GM23338 (cell line): ENCODE measurements at regions not wholly inside any gene's neighbourhood (a gene's known extent, or its start where the extent isn't known, plus 50 kb on each side); places are given as distances from the start of the nearest gene placed in this dataset.

Source experiments
- ATAC-seq: fragments of 200-7000 bp; cut with Tn5 transposase; 3 replicates; pipeline ENCODE4 v1.9.1; 2020
- DNase-seq: peaks from one replicate; pipeline ENCODE4 v3.0.0-alpha.2; 2015; ENCODE audit warnings: low spot score
- H2AFZ ChIP-seq: fragments of 200-600 bp; sonication (generic); 2 replicates; pipeline ENCODE4 v1.8.0; 2016; ENCODE audit warnings: antibody characterized with exemption, mild to moderate bottlenecking, moderate library complexity
- H3F3A ChIP-seq: fragments of 200-600 bp; sonication (generic); replicated peaks from 2 replicates; pipeline ENCODE4 v1.8.0; 2017; ENCODE audit warnings: antibody characterized with exemption, mixed run types, low read depth
- H3K27ac ChIP-seq: fragments of 200-600 bp; sonication (generic); 2 replicates; pipeline ENCODE4 v1.6.1; 2016; ENCODE audit warnings: low read depth
- H3K27me3 ChIP-seq: fragments of 200-600 bp; sonication (generic); 2 replicates; pipeline ENCODE4 v1.8.0; 2016; ENCODE audit warnings: mild to moderate bottlenecking, mixed run types, moderate library complexity; ENCODE audit not compliant: insufficient read depth
- H3K36me3 ChIP-seq: fragments of 200-600 bp; sonication (generic); 2 replicates; pipeline ENCODE4 v1.8.0; 2016; ENCODE audit warnings: mild to moderate bottlenecking; ENCODE audit not compliant: insufficient read depth
- H3K4me1 ChIP-seq: fragments of 200-600 bp; sonication (generic); 2 replicates; pipeline ENCODE4 v1.8.0; 2016; ENCODE audit warnings: mild to moderate bottlenecking, moderate library complexity; ENCODE audit not compliant: insufficient read depth
- H3K4me2 ChIP-seq: fragments of 200-600 bp; sonication (generic); 2 replicates; pipeline ENCODE4 v1.7.1; 2017; ENCODE audit warnings: mixed run types
- H3K4me3 ChIP-seq: fragments of 200-600 bp; sonication (generic); 2 replicates; pipeline ENCODE4 v1.6.1; 2016; ENCODE audit warnings: mixed run types
- H3K79me2 ChIP-seq: fragments of 200-600 bp; sonication (generic); replicated peaks from 2 replicates; pipeline ENCODE4 v1.8.0; 2017; ENCODE audit warnings: mild to moderate bottlenecking; ENCODE audit not compliant: insufficient read depth
- H3K9me2 ChIP-seq: fragments of 200-600 bp; sonication (generic); 2 replicates; pipeline ENCODE4 v1.8.0; 2017; ENCODE audit not compliant: insufficient read depth
- H4K20me1 ChIP-seq: fragments of 200-600 bp; sonication (generic); replicated peaks from 2 replicates; pipeline ENCODE4 v1.8.0; 2017; ENCODE audit warnings: mild to moderate bottlenecking; ENCODE audit not compliant: insufficient read depth
- H3K27ac Mint-ChIP-seq: 2 replicates; pipeline ENCODE4 v1.8.0; 2020; ENCODE audit warnings: inconsistent platforms, mild to moderate bottlenecking, moderate library complexity, mixed read lengths
- H3K27me3 Mint-ChIP-seq: 3 replicates; pipeline ENCODE4 v1.8.0; 2022; ENCODE audit warnings: low read depth, mild to moderate bottlenecking, moderate library complexity, mixed read lengths, inconsistent platforms; ENCODE audit not compliant: insufficient read depth, poor library complexity
- H3K36me3 Mint-ChIP-seq: 3 replicates; pipeline ENCODE4 v1.8.0; 2021; ENCODE audit warnings: low read depth, mild to moderate bottlenecking, inconsistent platforms, moderate library complexity, mixed read lengths
- H3K4me1 Mint-ChIP-seq: 3 replicates; pipeline ENCODE4 v1.8.0; 2020; ENCODE audit warnings: mild to moderate bottlenecking, inconsistent platforms, mixed read lengths
- H3K4me3 Mint-ChIP-seq: 3 replicates; pipeline ENCODE4 v1.8.0; 2021; ENCODE audit warnings: moderate library complexity, mild to moderate bottlenecking, inconsistent platforms, mixed read lengths
- H3K9me3 Mint-ChIP-seq: 3 replicates; pipeline ENCODE4 v1.8.0; 2020; ENCODE audit warnings: moderate library complexity, mild to moderate bottlenecking, inconsistent platforms, mixed read lengths
- CREB1 ChIP-seq: fragments of 250-450 bp; sonication (Bioruptor Pico); IDR thresholded peaks from 2 replicates; pipeline ENCODE4 v1.5.0; 2020; ENCODE audit warnings: low read depth, mild to moderate bottlenecking, moderate library complexity
- CTCF ChIP-seq, 2 experiments: fragments of 200-600 bp in 1 of 2; sonication (generic) in 1 of 2; conservative IDR thresholded peaks; 2 replicates each; pipeline versions ENCODE4 v1.5.1 to v1.6.1; 2016 to 2017; ENCODE audit warnings: antibody characterized with exemption in 2 of 2, low read depth in 2 of 2, mild to moderate bottlenecking in 2 of 2, moderate library complexity in 1 of 2
- ETS1 ChIP-seq: IDR thresholded peaks from 2 replicates; pipeline ENCODE4 v1.6.1; 2016; ENCODE audit warnings: antibody characterized with exemption
- EZH2 ChIP-seq: fragments of 200-600 bp; sonication (generic); IDR thresholded peaks from one replicate; pipeline ENCODE4 v1.8.0; 2017; ENCODE audit warnings: antibody characterized with exemption, mild to moderate bottlenecking, low read depth; ENCODE audit not compliant: unreplicated experiment
- EZH2phosphoT487 ChIP-seq: fragments of 200-600 bp; sonication (generic); IDR thresholded peaks from one replicate; pipeline ENCODE4 v1.8.1; 2018; ENCODE audit warnings: antibody characterized with exemption; ENCODE audit not compliant: unreplicated experiment
- JUNB ChIP-seq: IDR thresholded peaks from one replicate; pipeline ENCODE4 v1.6.1; 2016; ENCODE audit warnings: antibody characterized with exemption; ENCODE audit not compliant: unreplicated experiment
- NANOG ChIP-seq: IDR thresholded peaks from 2 replicates; pipeline ENCODE4 v1.6.1; 2016; ENCODE audit warnings: antibody characterized with exemption, borderline replicate concordance
- POLR2AphosphoS5 ChIP-seq: IDR thresholded peaks from 2 replicates; pipeline ENCODE4 v1.6.1; 2016; ENCODE audit warnings: antibody characterized with exemption, low read depth
- REST ChIP-seq: IDR thresholded peaks from one replicate; pipeline ENCODE4 v1.6.1; 2018; ENCODE audit warnings: antibody characterized with exemption; ENCODE audit not compliant: unreplicated experiment
- STAT1 ChIP-seq: IDR thresholded peaks from one replicate; pipeline ENCODE4 v1.6.1; 2016; ENCODE audit warnings: antibody characterized with exemption; ENCODE audit not compliant: unreplicated experiment
- ZNF114 ChIP-seq: fragments of 250-450 bp; sonication (Bioruptor Pico); IDR thresholded peaks from 2 replicates; pipeline ENCODE4 v1.5.0; 2020; ENCODE audit warnings: mild to moderate bottlenecking, moderate library complexity
- ZNF331 ChIP-seq: fragments of 250-450 bp; sonication (Bioruptor Pico); IDR thresholded peaks from 2 replicates; pipeline ENCODE4 v1.5.0; 2020; ENCODE audit warnings: low read depth, mild to moderate bottlenecking, moderate library complexity
- ZNF462 ChIP-seq: fragments of 250-450 bp; sonication (Bioruptor Pico); IDR thresholded peaks from 2 replicates; pipeline ENCODE4 v1.5.0; 2020; ENCODE audit warnings: mild to moderate bottlenecking, moderate library complexity

GRCh38 chr5:120225524-120225923 is 238.6 kb upstream of the PRR16 start:
- H3K4me3 Mint-ChIP-seq = no peak overlapping the region
- Histone ChIP-seq H3K36me3 (no peaks in the 10 kb centered on the region), H3K9me2 (no peaks in the 10 kb centered on the region; the same call in none of the 2 replicates), H3F3A (no peaks in the 10 kb centered on the region), H4K20me1 (no peaks in the 10 kb centered on the region), H3K4me1 (no peaks in the 10 kb centered on the region), H3K27me3 (no peaks in the 10 kb centered on the region), H2AFZ (no peak overlapping the region), H3K4me2 (no peak overlapping the region), H3K79me2 (no peaks in the 10 kb centered on the region), H3K27ac (no peak overlapping the region), H3K4me3 (no peak overlapping the region)
- H3K4me1 Mint-ChIP-seq = no peaks in the 10 kb centered on the region
- no peaks in the 10 kb centered on the region; the same call in 2 of the 3 replicates for H3K9me3 Mint-ChIP-seq
- H3K36me3 Mint-ChIP-seq = no peaks in the 10 kb centered on the region
- no peaks in the 10 kb centered on the region for H3K27me3 Mint-ChIP-seq
- H3K27ac Mint-ChIP-seq = no peak overlapping the region
- no peak for DNase-seq
- TF ChIP-seq ETS1 (no peak), EZH2 (no peak), CTCF (conservative IDR thresholded peaks at IDR 0.05; ENCODE audit: low read depth in 2 of 2) (no peak), REST (no peak), STAT1 (no peak), EZH2phosphoT487 (no peak), ZNF331 (CRISPR knock-in tag) (no peak), ZNF462 (no peak), ZNF114 (no peak), NANOG (no peak), POLR2AphosphoS5 (no peak), CREB1 (no peak), JUNB (no peak)
- no peak for ATAC-seq
